Ureter (tissue), 1 donor: ENCODE measurements at regions not wholly inside any gene's neighbourhood (a gene's known extent, or its start where the extent isn't known, plus 50 kb on each side); places are given as distances from the start of the nearest gene placed in this dataset.
A peak's percentile ranks its signal among the peaks of the same experiment; 100 is the strongest.
"Not testable (repeated sequence)": the region's sequence is repeated elsewhere in the genome, so short reads cannot be mapped to it uniquely, and the experiment has no call there.

ENCODE experiments used
- DNase-seq: peaks from one replicate; pipeline ENCODE4 v3.0.0-alpha.2; 2020; ENCODE audit warnings: low spot score
- donor health status: DM: yes; HTN: yes; CAD: no.

DNA sequence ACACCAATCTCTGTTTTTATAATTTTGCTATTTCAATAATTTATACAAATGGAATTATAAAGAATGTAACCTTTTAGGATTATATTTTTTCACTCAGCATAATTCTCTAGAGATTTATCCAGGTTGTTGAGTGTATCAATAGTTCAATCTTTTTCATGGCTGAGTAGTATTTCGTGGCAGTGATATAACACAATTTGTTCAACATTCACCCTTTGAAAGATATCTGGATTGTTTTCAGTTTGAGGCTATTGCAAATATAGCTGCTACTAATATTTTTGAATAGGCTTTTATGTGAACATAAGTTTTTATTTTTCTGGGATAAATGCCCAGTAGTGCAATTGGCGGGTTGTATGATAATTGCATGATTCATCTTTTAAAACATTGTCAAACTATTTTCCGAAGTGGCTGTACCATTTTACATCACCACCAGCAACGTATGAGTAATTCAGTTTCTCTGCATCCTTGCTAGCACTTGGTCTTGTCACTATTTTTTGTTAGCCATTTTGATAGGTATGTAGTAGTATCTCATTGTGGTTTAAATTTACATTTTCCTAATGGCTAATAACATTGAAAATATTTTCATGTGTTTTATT lies 55.6 kb upstream of the ABCD3 start:
- DNase-seq: no peak

DNA sequence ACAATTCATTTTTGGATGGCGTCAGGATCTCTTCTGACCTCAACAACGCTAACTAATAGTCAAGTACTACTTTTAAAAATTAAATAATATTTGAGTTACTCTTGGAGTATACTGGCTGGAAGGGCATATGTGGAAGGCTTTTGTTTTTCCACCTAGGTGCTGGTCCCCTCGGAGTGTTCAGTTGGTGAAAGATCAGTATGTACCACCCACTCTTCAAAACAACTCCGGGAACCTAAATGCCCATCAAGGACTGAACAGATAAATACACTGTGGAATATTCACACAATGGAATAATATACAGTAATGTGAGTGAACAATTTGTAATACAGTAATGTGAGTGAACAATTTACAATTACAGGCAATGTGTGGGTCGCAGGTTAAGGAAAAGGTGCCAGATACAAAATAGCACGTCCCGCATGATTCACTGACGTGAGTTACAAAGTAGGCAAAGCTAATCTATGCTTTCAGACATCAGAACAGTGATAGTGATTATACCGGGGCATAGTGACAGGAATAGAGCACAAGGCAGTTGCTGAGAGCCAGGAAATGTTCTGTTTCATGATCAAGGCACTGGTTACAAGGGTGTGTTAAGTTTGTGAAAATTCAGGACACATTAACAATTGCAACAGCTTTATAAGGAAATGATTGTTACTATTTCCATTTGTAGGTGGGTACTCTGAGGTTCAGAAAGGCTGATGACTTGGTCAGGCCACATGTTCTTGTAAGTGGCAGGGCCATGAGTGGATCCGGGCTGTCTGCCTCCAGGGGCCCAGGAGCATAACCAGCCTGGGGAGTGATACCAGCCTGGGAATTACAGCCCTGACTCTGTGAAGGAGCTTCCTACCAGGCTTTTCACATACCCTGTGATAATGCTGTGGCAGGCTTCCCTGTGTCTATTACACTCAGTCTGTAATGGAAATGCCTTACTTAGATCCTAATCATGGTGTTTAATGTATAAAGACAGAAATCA lies 59.3 kb upstream of the ABCD3 start:
- no peak for DNase-seq

DNA sequence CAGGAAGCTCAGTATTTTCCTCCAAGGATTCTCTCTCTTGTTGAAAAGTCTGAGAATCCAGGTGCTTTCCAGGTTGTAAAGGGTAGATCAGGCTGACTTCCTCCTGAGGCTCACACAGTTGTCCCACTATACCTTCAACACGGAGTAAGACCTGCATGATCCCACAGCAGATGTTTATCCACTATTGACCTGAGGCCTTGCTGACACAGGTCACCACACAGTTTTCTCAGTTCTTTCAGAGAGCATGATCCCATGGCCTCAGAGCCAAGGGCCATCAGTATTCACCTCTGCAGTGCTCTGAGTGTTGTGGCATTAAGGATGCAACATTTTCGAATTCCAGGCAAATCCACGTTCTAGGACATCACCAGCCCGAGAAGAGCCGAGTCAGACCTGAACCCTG lies 60.5 kb upstream of the ABCD3 start:
- DNase-seq: no peak

DNA sequence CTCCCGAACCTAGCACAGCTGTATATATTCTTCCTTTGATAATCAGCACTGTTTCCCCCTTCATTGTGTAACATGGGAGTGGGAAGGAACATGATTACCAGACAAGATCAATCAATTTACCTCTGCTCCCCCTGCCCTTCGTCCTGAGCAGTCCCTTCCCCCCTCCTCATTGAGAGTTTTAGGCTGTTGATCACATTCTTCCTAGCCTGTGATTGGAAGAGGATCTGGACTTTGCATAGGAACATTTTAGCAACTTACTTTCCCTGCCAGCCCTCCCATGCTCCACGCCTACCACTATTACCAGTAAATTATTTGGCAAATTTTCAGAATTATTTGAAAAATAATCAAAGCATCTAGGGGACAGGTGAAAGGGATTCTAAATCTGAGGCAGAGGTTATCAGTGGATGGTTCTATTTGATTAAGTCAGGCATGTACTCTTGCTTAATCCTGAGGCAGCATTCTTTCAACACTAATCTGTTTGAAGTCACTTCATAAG lies 62.7 kb upstream of the ABCD3 start:
- DNase-seq: no peak

DNA sequence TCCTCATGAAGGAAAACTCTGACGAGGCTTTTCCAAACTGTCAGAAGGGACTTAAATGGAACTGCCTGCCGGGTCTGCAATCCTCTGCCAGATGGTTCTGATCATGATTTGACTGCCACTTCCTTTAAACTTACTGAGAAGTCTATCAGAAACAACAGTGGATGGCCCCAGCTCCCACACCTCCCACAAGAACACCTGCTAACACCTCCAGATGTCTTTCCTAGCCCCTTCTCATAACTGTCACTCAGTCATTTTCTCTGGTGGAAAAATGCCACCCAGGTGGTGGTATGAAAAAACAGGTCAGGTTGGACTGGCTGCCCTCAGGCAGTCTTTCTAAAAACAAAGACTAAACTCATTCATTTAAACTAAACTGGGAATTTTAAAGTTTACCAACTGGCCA lies 66.7 kb upstream of the ABCD3 start:
- DNase-seq: no peak

DNA sequence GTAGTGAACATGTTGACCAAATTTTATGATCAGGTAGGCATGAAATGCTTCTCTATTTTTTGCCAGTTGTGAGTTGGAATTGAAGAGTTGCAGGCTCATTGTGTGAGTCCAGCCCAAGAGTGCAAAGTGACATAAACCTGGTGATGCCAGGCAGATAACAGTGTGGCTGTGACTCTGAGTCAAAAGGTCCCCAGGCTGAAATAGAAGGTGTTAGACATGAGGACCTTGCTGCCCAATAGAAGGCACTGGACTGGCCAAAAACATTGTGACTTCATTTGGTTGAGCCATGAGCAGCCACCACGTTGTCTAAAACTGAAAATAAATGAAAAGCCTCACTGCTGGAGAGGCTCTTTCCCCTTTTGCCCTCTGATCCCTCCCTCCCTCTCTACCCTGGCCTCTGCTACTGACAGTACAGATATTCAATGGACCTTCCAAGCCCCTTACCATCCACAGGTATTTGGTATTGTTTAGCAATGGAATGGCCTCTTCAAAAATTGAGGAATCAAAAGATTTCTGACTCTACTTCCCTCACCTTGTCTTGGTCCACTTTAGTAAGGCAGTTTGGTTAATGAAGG lies 67.8 kb upstream of the ABCD3 start:
- DNase-seq: no peak

DNA sequence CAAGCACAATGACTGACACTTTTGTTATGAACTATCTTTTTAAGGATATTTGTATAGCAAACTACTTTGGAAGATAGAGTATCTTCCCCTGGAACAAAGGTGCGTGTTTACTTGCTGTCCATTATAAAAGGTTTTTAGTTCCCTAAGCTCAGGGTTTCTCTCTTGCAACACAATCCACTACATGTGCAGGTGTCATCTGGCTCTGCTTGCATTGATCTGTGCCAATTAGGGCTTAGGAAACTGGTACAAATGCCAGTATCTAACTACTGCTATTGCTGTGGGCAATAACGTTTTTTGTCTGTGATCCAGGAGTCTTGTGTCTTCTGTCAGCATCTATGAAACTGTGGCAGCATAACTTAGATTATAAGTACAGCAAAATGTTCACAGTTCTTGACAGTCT lies 68.3 kb upstream of the ABCD3 start:
- DNase-seq: no peak

DNA sequence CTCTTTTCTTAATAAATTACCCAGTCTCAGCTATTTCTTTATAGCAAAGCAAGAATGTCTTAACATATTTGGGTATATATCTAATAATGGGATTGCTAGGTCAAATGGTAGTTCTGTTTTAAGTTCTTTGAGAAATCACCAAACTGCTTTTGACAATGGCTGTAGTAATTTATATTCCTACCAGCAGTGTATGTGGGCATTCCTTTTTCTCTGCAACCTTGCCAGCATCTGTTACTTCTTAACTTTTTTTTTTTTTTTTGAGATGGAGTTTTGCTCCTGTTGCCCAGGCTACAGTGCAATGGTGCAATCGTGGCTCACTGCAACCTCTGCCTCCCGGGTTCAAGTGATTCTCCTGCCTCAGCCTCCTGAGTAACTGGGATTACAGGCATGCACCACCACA lies 69.8 kb upstream of the ABCD3 start:
- not testable (repeated sequence) for DNase-seq

DNA sequence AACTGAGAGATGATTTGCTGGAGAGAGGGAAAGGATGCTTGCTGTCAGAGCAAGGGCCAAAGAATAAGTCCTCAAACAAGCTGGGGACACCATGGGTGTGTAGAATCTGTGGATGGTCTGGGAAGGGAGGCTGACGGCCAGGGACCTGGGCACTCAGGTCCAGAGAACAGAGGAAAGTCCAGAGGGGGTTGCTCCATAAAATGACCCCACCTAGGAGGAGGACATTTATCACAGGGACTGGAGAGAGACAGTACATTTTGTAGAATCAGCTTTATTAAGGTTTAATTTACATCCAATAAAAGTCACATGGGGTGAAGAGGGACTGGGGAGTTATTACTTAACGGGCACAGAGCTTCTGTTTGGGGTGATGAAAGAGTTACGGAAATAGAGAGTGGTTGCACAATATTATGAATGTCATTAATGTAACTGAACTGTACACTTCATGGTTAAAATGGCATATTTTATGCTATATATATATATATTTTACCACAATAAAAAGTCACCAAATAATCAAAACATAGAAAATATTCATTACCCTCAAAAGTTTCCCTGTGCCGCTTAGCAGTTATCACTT lies 73.0 kb upstream of the ABCD3 start:
- DNase-seq: no peak

DNA sequence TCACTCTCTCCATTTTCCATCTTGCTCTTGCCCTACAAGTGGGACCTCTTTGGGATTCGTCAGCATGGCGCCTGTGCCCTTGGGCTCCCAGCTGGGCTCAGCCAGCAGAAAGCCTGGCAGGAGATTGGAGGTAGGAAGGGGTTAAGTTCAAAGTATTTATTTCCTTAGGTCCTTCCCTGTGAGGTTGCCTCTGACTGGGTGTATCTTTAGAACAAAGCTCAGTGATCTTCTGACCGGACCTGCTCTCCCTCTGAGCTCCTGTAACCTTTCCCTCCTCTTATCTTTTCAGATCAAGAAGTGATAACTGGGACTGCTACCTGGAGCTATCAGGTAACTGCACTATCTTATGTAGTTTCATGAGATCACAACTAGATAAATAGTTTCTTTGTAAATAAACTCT lies 75.8 kb upstream of the ABCD3 start:
- DNase-seq: no peak

DNA sequence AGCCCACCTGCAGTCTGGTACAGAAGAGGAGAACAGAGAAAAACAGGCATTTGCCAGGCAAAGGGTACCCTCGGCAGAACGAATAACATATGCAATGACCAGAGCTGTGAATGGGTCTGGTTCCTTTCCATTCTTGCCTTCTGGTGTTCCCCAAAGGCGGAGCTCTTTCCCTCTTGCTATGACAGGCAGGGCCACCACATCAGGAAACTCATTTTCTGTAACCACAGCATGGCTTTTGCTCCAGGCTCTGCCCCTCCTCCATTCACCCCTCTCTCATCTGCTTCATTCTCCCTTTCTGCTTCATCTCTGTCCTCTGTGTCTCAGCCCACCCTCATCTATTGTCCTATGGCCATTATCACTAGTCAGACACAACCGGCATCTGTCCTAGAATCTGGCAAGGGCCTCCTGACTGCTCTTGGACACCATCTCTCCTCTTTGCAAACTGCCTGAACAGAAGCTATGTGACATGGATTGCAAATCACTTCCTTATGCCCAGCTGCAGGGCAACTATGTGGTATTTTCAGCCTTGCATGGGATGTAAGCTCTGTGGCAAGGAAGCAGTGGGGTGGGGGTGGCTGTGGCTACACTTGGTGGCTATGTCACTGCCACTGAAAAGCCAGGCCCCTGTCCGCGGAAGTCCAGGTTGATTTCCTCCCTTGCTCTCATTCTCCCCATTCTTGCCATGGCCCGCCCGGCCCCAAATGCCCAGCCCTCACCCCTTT lies 78.8 kb upstream of the ABCD3 start:
- DNase-seq: no peak

DNA sequence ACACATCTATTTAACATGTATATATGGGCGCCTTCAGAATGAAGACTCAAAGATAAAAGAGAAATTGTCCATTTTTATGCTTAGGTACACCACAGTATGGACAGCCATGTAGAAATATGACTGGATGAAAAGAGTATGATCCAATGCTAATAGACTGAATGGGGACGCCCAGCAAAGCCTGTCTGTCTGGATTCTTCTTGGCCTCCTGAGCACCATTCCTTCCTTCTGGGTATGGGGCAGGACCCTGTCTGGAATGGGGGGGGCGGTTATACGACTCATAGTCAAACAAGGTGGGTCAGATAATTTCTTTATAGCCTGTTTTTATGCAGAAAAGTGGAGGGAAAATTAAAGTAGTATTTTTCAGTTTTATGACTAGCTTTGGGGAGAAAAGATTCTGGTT lies 81.2 kb upstream of the ABCD3 start:
- no peak for DNase-seq

DNA sequence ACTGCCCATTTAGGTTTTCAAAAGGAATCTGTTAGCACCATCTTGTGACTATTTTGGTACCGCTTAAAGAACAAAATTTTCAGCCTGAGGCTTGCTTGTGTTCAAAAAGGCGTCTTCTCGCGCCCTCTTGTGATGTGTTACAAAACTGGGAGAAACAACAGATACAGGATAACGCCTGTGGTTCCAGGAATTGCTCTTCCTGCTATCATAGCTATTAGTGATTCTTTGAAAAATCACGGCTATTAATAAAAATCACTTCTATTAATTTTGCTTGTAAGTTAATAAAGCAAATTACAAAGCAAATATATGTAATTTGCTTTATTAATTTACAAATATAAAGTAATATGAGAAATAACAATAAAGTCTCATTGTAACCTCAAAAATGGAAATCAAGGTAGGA lies 82.2 kb upstream of the ABCD3 start:
- peak; percentile 80 for DNase-seq

DNA sequence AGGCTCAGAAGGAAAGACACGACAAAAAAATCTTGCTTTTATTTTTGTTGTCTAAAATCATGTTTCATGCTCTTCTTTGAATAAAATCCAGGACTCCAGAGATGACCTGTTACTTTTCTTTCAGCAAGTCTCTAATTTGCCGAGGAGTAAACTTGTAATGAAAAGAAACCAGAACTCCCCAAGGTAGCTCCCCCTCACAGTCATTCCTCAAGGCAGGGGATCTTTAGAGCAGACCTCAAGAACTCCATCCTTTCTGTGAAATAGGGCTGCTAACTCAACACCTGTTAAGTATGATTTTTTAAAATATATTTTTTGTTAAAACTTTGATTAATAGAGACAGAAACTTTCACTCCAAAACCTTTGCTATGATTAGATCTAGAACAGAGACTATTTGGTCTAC lies 82.7 kb upstream of the ABCD3 start:
- no peak for DNase-seq

DNA sequence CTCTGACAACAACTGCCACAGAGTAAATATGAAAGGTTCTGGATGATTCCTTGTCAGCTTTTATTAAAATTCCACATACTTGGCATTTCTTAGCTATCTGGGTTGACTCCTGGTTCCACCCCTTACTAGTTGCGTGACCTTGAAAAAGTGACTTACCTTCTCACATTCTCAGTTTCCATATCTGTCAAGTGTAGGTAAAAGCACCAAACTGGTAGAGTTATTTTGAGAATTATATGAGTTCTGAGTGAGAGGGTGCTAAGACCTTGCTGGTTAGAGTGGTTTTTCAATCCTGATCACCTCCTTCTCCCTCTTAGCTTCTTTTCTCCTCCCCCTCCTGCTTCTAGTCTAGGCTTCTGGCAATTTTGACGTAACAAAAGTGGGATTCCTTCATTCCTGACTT lies 83.4 kb upstream of the ABCD3 start:
- no peak for DNase-seq

DNA sequence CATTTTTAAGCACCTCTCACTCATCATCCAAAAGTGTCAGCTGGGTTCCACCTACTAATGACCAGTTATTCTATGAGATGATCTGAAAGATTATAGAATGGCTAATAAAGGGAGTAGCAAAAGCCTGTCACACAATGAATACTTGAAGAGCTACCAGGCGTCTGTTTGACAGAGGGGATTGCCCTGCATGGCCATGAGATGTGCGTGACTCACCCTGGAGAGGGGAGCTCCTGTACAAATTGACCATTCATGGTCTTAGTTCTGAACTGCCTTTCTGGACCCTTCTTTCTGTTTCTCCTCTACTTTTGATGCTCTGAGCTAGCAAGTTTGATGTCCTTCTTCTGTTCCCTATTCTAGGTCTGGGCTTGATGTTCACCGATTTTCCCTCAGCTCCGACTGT lies 85.2 kb upstream of the ABCD3 start:
- DNase-seq: no peak

DNA sequence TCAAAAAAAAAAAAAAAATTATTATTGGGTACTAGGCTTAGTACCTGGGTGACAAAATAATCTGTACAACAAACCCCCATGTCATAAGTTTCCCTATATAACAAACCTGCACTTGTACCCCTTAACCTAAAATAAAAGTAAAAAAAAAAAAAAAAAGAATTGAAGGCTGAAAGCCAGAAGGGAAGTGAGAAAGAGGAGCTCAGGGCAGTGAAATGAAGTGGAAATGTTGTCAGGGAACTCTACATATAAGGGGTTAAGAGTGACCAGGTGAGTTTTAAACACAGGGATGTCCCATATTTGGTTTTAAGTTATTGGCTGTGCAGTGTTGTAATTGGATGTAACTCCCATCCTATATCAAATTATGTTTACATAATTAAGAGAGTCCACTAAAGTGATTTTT lies 85.7 kb upstream of the ABCD3 start:
- no peak for DNase-seq

DNA sequence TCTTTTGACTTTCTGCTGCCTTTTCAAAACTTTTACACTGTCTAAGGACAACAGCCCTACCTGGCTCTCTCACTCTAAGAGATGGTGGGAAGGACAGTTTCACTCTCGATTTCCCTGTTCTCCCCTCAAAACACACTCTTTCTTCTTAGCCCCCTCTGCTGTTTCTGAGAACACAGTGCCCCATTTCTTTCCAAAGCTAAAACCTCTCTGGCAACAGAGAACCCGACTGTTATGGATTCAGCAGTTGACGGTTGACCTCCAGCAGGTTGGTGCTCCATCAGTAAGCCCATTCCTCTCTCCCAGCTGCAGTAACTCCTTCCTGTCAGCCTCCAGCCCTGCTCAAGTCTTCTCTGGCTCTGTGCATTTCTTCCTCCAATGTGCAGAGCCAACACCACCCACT lies 88.2 kb upstream of the ABCD3 start:
- no peak for DNase-seq

DNA sequence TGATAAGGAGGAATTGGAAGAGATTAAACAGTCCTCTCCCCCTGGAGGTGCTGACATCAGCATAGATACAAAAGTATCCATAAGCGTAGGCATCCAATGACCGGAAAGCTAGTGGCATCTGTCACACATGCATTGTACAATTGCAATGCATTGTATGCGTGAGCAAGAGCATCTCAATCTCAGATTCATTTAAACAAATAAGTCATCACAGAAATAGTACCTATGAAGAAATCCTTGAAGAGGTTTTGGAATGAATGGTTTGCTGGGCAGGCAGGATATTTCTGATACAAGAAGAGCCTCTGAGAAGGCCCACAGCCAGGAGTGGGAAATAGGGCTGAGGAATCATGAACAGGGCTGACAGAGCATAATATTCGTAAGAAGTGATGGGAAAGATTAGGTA lies 88.9 kb upstream of the ABCD3 start:
- DNase-seq: no peak

DNA sequence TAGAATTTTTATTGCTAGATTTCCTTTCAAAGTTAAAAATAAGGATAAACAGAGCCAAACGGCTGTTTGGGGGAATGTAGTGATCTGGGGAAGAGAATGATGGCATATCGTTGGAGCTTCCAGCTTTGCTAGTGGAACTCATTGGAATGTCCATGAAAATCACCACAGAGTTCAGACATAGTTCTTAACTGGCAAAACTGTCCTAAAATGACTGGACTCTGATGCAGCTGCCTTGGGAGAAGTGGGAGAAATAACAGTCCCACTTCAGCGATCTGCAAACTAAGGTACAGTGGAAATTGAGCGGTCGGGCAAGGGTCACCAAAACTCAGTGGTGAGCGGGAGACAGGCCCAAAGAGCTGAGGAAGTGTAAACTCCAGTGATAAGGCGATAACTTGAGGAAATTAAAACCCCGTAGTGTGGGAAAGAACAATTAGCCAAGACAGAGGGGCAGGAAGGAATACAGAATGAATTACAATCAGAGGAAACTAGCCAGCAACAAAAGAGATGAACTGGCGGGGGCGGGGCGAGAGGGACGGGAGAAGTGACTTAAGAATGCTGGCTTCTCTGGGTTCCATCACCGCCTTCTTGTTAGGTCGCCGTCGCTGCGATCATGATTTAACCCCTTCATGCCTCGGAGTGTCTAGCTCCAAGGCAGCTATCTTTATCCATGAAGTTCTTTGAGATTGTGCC lies 89.8 kb upstream of the ARHGAP29 start:
- DNase-seq: no peak

DNA sequence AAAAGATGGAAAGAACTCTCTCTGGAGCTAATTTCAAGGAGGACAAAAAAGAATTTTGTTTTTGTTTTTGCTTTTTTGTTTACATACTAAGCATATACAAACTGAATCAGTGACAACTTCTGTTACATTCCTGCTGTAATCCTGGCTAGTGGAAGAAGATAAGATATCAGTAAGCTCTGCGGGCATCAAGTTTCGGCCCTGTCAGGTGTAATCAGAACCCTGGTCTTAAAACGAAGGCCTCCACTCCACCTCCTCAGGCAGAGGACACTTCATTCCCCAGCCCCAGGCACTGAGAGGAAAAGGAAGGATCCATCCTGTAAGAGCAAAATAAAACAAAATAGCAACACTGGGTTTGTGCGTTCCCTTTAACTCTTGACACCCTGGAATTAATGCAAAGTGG lies 88.9 kb upstream of the ARHGAP29 start:
- DNase-seq: no peak
